ENCODE measurements at regions not wholly inside any gene's neighbourhood (a gene's known extent, or its start where the extent isn't known, plus 50 kb on each side); places are given as distances from the start of the nearest gene placed in this dataset.

GRCh38 chrX:8346060-8346459, 118.6 kb upstream of the VCX3B start:
- Histone ChIP-seq H2BK5ac (ENCODE audit: low read depth, low read length) (no peak overlapping the region), H3K23me2 (ENCODE audit: low read depth, low read length) (no peaks in the 10 kb centered on the region), H3K4me2 (ENCODE audit: insufficient read depth in 1 of 2, low read depth in 2 of 2, low read length in 2 of 2) (no peak overlapping the region), H3K56ac (replicated peaks; ENCODE audit: insufficient read length, low read depth, low read length) (no peak overlapping the region), H3K23ac (ENCODE audit: insufficient read length) (no peak overlapping the region), H2BK12ac (ENCODE audit: low read depth, low read length) (no peak overlapping the region), H3K9me3 (ENCODE audit: insufficient read depth in 2 of 2, low read depth in 1 of 2, low read length in 1 of 2) (no peaks in the 10 kb centered on the region), H4K91ac (replicated peaks; ENCODE audit: insufficient read length, low read length) (no peak overlapping the region), H3K36me3 (ENCODE audit: control insufficient read depth in 2 of 4, insufficient read depth in 4 of 4, low read length in 3 of 4) (no peaks in the 10 kb centered on the region), H2BK15ac (ENCODE audit: low read length) (no peak overlapping the region), H3K4me3 (ENCODE audit: extremely low read depth in 1 of 4, insufficient read depth in 2 of 4, low read depth in 3 of 4, low read length in 4 of 4) (no peak overlapping the region), H3K4me1 (replicated peaks in 1 of 4; ENCODE audit: control insufficient read depth in 3 of 4, insufficient read depth in 4 of 4, low read length in 3 of 4) (no peaks in the 10 kb centered on the region), H3K4ac (replicated peaks; ENCODE audit: insufficient read length, low read depth, low read length) (no peak overlapping the region), H3K18ac (ENCODE audit: extremely low read depth, low read length) (no peak overlapping the region), H3K27ac (ENCODE audit: low read depth, low read length) (no peak overlapping the region), H2BK20ac (ENCODE audit: low read length) (no peak overlapping the region), H2AFZ (ENCODE audit: low read length) (no peak overlapping the region), H3K27me3 (replicated peaks in 1 of 4; ENCODE audit: control insufficient read depth in 3 of 4, extremely low read depth in 1 of 4, insufficient read depth in 3 of 4, low read length in 3 of 4) (no peaks in the 10 kb centered on the region), H4K8ac (ENCODE audit: extremely low read depth, insufficient read depth, low read length) (no peak overlapping the region), H2BK120ac (replicated peaks; ENCODE audit: low read depth, low read length) (no peak overlapping the region), H3K79me1 (ENCODE audit: low read depth, low read length) (no peaks in the 10 kb centered on the region), H4K5ac (ENCODE audit: insufficient read length, low read depth, low read length) (no peak overlapping the region), H3K14ac (ENCODE audit: insufficient read length) (no peak overlapping the region), H4K20me1 (replicated peaks in 1 of 2; ENCODE audit: control insufficient read depth in 1 of 2, insufficient read depth in 2 of 2, low read length in 2 of 2) (no peaks in the 10 kb centered on the region), H3K79me2 (ENCODE audit: control insufficient read depth in 1 of 2, insufficient read depth in 2 of 2, low read length in 2 of 2) (no peaks in the 10 kb centered on the region), H2AK5ac (ENCODE audit: low read depth, low read length) (no peak overlapping the region), H3K9ac (replicated peaks in 1 of 4; ENCODE audit: extremely low read depth in 1 of 4, low read depth in 3 of 4, low read length in 3 of 4) (no peak overlapping the region)
- DNase-seq (ENCODE audit: low read depth in 1 of 2, low spot score in 2 of 2) (no peak), FAIRE-seq (no peak)
- no CpG with 5 or more reads among the region's 1 CpG for WGBS, 2 experiments (ENCODE audit: extremely low coverage in 1 of 2, insufficient coverage in 1 of 2, insufficient read length in 1 of 2, insufficient replicate concordance in 2 of 2, low coverage in 1 of 2, low lambda C conversion rate in 2 of 2, missing lambda C conversion rate in 1 of 2)
- ChIA-PET POLR2A (ENCODE audit: partially characterized antibody) (no interaction called here), CTCF (ENCODE audit: partially characterized antibody) (interaction anchor here (1.7 kb wide), 1 partner anchor 19 kb away, joined by 3 read pairs; no protein-coding TSS in a partner anchor)
- TF ChIP-seq FOSL1 (IDR thresholded peaks at IDR 0.05; ENCODE audit: insufficient read depth, low read depth, low read length) (no peak), CREB1 (IDR thresholded peaks at IDR 0.05) (no peak), CHD2 (IDR thresholded peaks at IDR 0.05; ENCODE audit: low read length) (no peak), EGR1 (IDR thresholded peaks at IDR 0.05; ENCODE audit: borderline replicate concordance, low read depth, low read length) (no peak), KDM5A (IDR thresholded peaks at IDR 0.05; ENCODE audit: low read length) (no peak), SIN3A (conservative IDR thresholded peaks at IDR 0.05 in 1 of 2, IDR thresholded peaks at IDR 0.05 in 1 of 2; ENCODE audit: low read depth in 1 of 2, low read length in 2 of 2) (no peak), MAX (IDR thresholded peaks at IDR 0.05) (no peak), RBBP5 (IDR thresholded peaks at IDR 0.05; ENCODE audit: borderline replicate concordance, low read depth, low read length) (no peak), POU5F1 (IDR thresholded peaks at IDR 0.05; ENCODE audit: low read depth, low read length) (no peak)
